GM19023 (cell line): ENCODE measurements at regions not wholly inside any gene's neighbourhood (a gene's known extent, or its start where the extent isn't known, plus 50 kb on each side); places are given as distances from the start of the nearest gene placed in this dataset.

Experiments used
- ATAC-seq: cut with Tn5 transposase; IDR thresholded peaks from one replicate; pipeline ENCODE4 v1.9.1; 2021; ENCODE audit warnings: mild to moderate bottlenecking, moderate library complexity; ENCODE audit not compliant: unreplicated experiment

GRCh38 chr10:31754803-31755624 is 173.6 kb downstream of the ARHGAP12 start:
- no peak for ATAC-seq

GRCh38 chr10:31753681-31754080 is 174.9 kb downstream of the ARHGAP12 start:
- no peak for ATAC-seq

- ATAC-seq = no peak
Observed at GRCh38 chr10:31752170-31752569, 176.5 kb downstream of the ARHGAP12 start.

- ATAC-seq = no peak
Observed at GRCh38 chr10:31751738-31752080, 176.9 kb downstream of the ARHGAP12 start.

GRCh38 chr10:31751051-31751737 is 177.4 kb downstream of the ARHGAP12 start:
- ATAC-seq = no peak

GRCh38 chr10:31749981-31750840 is 178.4 kb downstream of the ARHGAP12 start:
- no peak for ATAC-seq

GRCh38 chr10:31749301-31749700 is 179.3 kb downstream of the ARHGAP12 start:
- ATAC-seq = no peak

GRCh38 chr10:31745612-31746376 is 182.8 kb downstream of the ARHGAP12 start:
- ATAC-seq = no peak

GRCh38 chr10:31744025-31744424 is 184.6 kb downstream of the ARHGAP12 start:
- ATAC-seq = no peak

GRCh38 chr10:31742255-31742654 is 186.4 kb downstream of the ARHGAP12 start:
- ATAC-seq = no peak

GRCh38 chr10:31741473-31741872 is 187.2 kb downstream of the ARHGAP12 start:
- no peak for ATAC-seq

GRCh38 chr10:31739711-31740110 is 188.9 kb downstream of the ARHGAP12 start:
- ATAC-seq = no peak

GRCh38 chr10:31739146-31739545 is 189.5 kb downstream of the ARHGAP12 start:
- no peak for ATAC-seq

GRCh38 chr10:31731711-31732110 is 196.9 kb downstream of the ARHGAP12 start:
- no peak for ATAC-seq

GRCh38 chr10:31730776-31731175 is 197.9 kb downstream of the ARHGAP12 start:
- ATAC-seq = no peak

- no peak for ATAC-seq
Observed at GRCh38 chr10:31728698-31729224, 199.9 kb downstream of the ARHGAP12 start.

- ATAC-seq = no peak
Observed at GRCh38 chr10:31725436-31725835, 203.2 kb downstream of the ARHGAP12 start.

GRCh38 chr10:31724296-31724695 is 204.3 kb downstream of the ARHGAP12 start:
- no peak for ATAC-seq

GRCh38 chr10:31723106-31723750 is 205.4 kb downstream of the ARHGAP12 start:
- ATAC-seq = no peak

- ATAC-seq = no peak
Observed at GRCh38 chr10:31721096-31721495, 207.5 kb downstream of the ARHGAP12 start.
